Right atrium auricular region (tissue), 2 donors: ENCODE measurements at regions not wholly inside any gene's neighbourhood (a gene's known extent, or its start where the extent isn't known, plus 50 kb on each side); places are given as distances from the start of the nearest gene placed in this dataset.

Source experiments
- DNase-seq: peaks from one replicate; pipeline ENCODE4 v3.0.0-alpha.2; 2019; ENCODE audit warnings: low spot score
- H3K27ac ChIP-seq, 2 donors: fragments of 200-600 bp; sonication (generic); 1 replicate in 1 of 2; 2 replicates in 1 of 2; pipeline ENCODE4 v1.5.1; 2016 to 2019
- H3K27me3 ChIP-seq, 2 donors: fragments of 200-600 bp; sonication (generic); one replicate each; pipeline versions ENCODE4 v1.5.1 to v1.6.0; 2017 to 2019
- H3K36me3 ChIP-seq: fragments of 200-600 bp; sonication (generic); one replicate; pipeline ENCODE4 v1.5.1; 2016
- H3K4me1 ChIP-seq, 2 donors: fragments of 200-600 bp; sonication (generic); one replicate each; pipeline versions ENCODE4 v1.5.1 to v1.6.0; 2017 to 2019
- H3K4me3 ChIP-seq, 2 donors: fragments of 200-600 bp; sonication (generic); 1 replicate in 1 of 2; 2 replicates in 1 of 2; pipeline ENCODE4 v1.5.1; 2017 to 2019; ENCODE audit warnings: mild to moderate bottlenecking in 1 of 2, moderate library complexity in 1 of 2
- H3K9me3 ChIP-seq, 2 donors: fragments of 200-600 bp; sonication (generic); one replicate each; pipeline ENCODE4 v1.5.1; 2019
- CTCF ChIP-seq, 2 donors: fragments of 200-600 bp; sonication (generic); IDR thresholded peaks; one replicate each; pipeline ENCODE4 v1.5.1; 2019; ENCODE audit warnings: antibody characterized with exemption in 2 of 2

DNA sequence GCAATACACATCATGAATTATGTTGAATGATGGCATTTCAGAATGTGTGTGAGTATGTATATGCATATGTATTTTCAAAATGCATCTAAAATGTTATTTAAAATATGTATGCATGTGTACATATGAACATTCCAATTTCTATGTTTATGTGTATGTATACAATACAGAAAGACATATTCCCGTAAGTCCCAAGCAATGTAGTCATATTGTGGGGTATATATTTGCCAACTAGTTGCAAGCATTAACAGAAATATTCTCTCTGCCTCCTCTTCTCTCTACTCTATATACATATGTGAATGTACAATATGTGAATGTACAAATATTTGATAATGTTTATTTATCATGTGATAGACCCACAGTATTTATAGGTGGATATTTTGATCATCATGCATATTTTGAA lies 345.8 kb upstream of the ZEB2 start:
- no peak overlapping the region for H3K27ac ChIP-seq
- H3K4me3 ChIP-seq = no peak overlapping the region
- H3K27me3 ChIP-seq = no peaks in the 10 kb centered on the region
- DNase-seq = no peak
- H3K36me3 ChIP-seq = no peaks in the 10 kb centered on the region
- no peaks in the 10 kb centered on the region for H3K4me1 ChIP-seq
- TF ChIP-seq CTCF (IDR thresholded peaks at IDR 0.05) = no peak
- no peaks in the 10 kb centered on the region for H3K9me3 ChIP-seq

DNA sequence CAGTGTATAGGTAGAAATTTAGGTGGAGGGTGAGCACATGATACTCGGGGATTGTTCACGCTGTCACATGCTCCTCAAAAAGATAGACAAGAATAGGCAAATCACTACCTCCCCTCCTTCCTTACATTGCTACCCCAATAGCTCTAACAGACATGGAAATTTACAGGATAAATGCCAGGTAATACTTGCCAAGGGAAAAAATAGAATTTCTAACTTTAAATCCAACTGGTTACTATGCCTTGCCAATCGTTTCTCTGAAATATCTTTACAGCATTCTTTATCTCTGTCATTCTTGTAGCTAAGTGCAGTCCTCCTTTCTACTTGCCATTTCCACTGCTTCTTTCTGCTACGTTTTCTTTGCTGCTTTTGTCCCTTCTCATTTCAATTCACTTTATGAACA lies 339.8 kb upstream of the ZEB2 start:
- Histone ChIP-seq H3K27me3 (no peaks in the 10 kb centered on the region), H3K9me3 (no peaks in the 10 kb centered on the region), H3K27ac (no peak overlapping the region), H3K36me3 (no peaks in the 10 kb centered on the region), H3K4me1 (no peaks in the 10 kb centered on the region), H3K4me3 (no peak overlapping the region)
- DNase-seq = no peak
- no peak for TF ChIP-seq CTCF (IDR thresholded peaks at IDR 0.05)

DNA sequence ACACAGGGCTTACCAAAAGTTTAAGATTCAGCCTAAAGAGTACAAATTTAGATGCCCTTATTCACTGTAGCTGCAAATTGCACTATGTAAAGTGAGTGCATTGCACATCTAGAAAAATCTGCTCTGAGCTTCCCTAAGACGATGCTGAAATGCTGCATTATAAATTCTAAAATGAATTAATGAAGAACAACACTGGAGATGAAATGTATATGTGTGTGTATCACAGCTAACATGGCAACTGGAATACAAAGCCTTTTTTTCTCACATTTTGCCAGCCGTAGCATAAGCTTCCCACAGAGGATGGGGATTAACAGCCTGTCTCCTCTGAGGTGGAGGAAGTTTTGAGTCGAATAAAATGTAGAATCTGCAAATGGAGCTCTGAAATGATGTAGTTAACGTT lies 338.3 kb upstream of the ZEB2 start:
- Histone ChIP-seq H3K36me3 (no peaks in the 10 kb centered on the region), H3K4me1 (no peaks in the 10 kb centered on the region), H3K27ac (no peak overlapping the region), H3K4me3 (no peak overlapping the region), H3K27me3 (no peaks in the 10 kb centered on the region), H3K9me3 (peaks cover 0 to 7% of the 10 kb centered on the region in 2 donors)
- no peak for DNase-seq
- TF ChIP-seq CTCF (IDR thresholded peaks at IDR 0.05) = no peak

- DNase-seq = no peak
- peaks cover 0 to 7% of the 10 kb centered on the region in 2 donors for H3K9me3 ChIP-seq
- no peak overlapping the region for H3K4me3 ChIP-seq
- H3K36me3 ChIP-seq = no peaks in the 10 kb centered on the region
- H3K27me3 ChIP-seq = no peaks in the 10 kb centered on the region
- no peak for TF ChIP-seq CTCF (IDR thresholded peaks at IDR 0.05)
- H3K4me1 ChIP-seq = no peaks in the 10 kb centered on the region
- no peak overlapping the region for H3K27ac ChIP-seq
Observed at GRCh38 chr2:144854596-144854995, 334.7 kb upstream of the ZEB2 start.

DNA sequence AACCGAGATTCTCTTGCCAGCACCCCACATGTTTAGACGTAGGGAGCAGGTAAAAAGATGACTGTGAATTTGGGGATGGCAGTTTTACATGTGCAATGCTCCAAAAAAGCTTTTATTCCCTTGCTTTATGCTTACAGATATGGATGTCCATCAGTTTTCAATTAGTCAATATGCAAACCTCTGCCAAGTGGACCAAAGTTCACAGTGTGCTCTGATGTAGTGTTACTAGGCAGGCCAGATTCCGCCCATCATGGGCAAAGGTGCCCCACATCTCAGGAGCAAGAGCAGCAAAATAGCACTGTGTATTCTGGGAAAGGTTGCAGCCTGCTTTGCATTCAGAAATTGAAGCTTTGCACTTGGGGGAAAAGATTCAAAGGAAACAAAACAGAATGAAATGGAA lies 329.7 kb upstream of the ZEB2 start:
- no peak for TF ChIP-seq CTCF (IDR thresholded peaks at IDR 0.05)
- Histone ChIP-seq H3K4me3 (no peak overlapping the region), H3K27me3 (no peaks in the 10 kb centered on the region), H3K36me3 (no peaks in the 10 kb centered on the region), H3K27ac (no peak overlapping the region), H3K4me1 (no peaks in the 10 kb centered on the region), H3K9me3 (peaks cover 0 to 7% of the 10 kb centered on the region in 2 donors)
- DNase-seq = no peak

GRCh38 chr2:144848423-144848822 lies 328.5 kb upstream of the ZEB2 start:
- no peaks in the 10 kb centered on the region for H3K36me3 ChIP-seq
- TF ChIP-seq CTCF (IDR thresholded peaks at IDR 0.05) = no peak
- no peak overlapping the region for H3K4me3 ChIP-seq
- H3K9me3 ChIP-seq = no peaks in the 10 kb centered on the region
- no peak for DNase-seq
- no peaks in the 10 kb centered on the region for H3K27me3 ChIP-seq
- no peak overlapping the region for H3K27ac ChIP-seq
- H3K4me1 ChIP-seq = no peaks in the 10 kb centered on the region
